ENCODE measurements at regions not wholly inside any gene's neighbourhood (a gene's known extent, or its start where the extent isn't known, plus 50 kb on each side); places are given as distances from the start of the nearest gene placed in this dataset.

- H3K4me3 ChIP-seq (ENCODE audit: low read depth, low read length), result no peak overlapping the region
- no peak for DNase-seq (ENCODE audit: low read depth)
- no peak for TF ChIP-seq CTCF (conservative IDR thresholded peaks at IDR 0.05; ENCODE audit: low read depth, low read length)
Observed at GRCh38 chr15:79179108-79179561, 88.6 kb upstream of the RASGRF1 start.

DNA sequence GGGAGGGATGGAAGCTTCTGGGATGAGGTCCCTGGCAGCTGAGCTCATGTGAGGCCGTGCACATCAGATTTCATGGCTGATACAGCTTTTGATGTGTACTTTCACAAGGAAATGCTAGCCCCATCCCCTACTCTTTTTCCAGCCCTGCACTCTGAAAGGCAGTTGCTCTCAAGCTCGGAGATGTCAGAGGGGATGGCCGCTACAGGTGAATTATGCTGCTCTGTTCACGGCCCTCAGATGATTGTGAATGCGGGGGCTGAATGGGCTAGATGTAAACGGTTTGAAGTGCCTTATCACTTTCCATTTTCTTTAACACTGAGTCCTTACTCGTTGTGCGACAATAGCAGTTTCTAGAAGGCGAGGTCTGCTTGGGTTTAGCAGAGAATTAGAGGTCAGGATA is 88.0 kb upstream of the RASGRF1 start:
- H3K4me3 ChIP-seq (ENCODE audit: low read depth, low read length), result no peak overlapping the region
- DNase-seq (ENCODE audit: low read depth), result no peak
- no peak for TF ChIP-seq CTCF (conservative IDR thresholded peaks at IDR 0.05; ENCODE audit: low read depth, low read length)

DNA sequence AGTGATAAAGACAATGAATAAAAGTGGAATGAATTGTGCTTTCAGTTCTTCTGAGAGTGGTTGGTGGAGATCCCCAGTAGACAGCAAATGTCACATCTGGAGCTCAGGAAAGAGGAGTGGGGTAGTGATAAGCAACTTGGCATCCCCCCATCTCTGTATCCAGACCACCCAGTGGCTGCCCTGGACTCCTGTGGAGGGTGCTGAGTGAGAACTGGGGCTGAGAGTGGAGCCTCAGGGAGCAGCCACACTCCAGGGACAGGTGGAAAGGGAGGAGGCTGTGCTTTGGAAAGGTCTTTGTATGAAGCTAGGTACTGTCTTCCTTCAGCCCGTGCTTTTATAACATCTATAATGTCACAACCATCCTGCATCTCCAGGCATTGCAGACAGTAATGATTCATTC is 85.6 kb upstream of the RASGRF1 start:
- TF ChIP-seq CTCF (conservative IDR thresholded peaks at IDR 0.05; ENCODE audit: low read depth, low read length), result no peak
- no peak for DNase-seq (ENCODE audit: low read depth)
- no peak overlapping the region for H3K4me3 ChIP-seq (ENCODE audit: low read depth, low read length)

DNA sequence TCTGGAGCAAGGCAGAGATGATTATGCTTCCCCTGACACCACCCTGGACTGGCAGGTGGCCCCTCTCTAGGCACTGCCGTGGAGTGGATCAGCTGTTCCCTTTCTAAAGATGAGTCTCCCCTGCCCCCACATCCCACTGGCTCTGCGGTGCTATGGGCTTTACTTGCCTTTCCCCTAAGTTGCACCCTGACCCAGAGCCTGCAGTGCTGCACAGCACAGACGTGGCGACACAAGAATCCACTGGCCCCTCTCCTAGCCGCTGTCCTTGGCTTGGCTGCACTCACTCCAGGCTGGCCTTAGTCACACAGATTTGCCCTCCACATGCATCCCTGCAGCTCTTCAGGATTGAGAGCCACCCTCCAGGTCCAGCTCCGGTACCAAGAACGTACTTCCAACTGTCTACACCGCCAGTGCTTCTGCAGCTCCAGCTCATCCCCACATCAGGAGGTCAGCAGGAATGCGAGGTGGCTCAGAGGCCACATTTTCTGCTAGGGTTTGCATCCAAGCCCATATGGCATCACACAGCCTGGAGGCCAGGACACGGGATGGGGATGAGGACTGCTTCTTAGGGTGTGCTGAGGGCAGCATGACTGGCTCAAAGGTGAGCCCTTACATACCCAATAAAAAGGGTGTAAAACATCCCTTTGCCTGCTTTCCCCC is 82.4 kb upstream of the RASGRF1 start:
- DNase-seq (ENCODE audit: low read depth), result no peak
- no peak overlapping the region for H3K4me3 ChIP-seq (ENCODE audit: low read depth, low read length)
- TF ChIP-seq CTCF (conservative IDR thresholded peaks at IDR 0.05; ENCODE audit: low read depth, low read length), result no peak

DNA sequence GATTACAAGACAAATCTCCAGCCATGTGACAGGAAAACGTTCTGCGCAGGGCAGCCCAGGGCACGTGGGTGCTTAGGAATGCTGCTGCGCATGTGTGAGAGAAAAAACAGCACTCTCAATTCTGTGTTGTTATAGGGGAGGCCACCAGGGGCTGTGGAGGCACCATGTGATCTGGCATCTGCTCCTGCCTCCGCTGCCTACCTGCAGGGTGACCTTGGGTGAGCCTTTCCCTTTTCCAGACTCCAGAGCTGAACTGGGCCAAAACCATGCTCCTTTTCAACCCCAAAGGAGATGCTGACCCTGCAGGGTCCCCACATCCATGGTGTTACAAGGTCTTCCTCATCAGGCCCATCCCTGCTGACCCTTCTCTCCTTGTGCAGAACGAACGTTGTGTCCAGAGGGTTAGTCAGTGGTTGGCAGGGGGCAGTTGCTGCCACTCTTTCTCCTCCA is 81.5 kb upstream of the RASGRF1 start:
- H3K4me3 ChIP-seq (ENCODE audit: low read depth, low read length), result no peak overlapping the region
- no peak for DNase-seq (ENCODE audit: low read depth)
- no peak for TF ChIP-seq CTCF (conservative IDR thresholded peaks at IDR 0.05; ENCODE audit: low read depth, low read length)

GRCh38 chr15:79171320-79172031 is 80.9 kb upstream of the RASGRF1 start:
- no peak for DNase-seq (ENCODE audit: low read depth)
- TF ChIP-seq CTCF (conservative IDR thresholded peaks at IDR 0.05; ENCODE audit: low read depth, low read length), result no peak
- H3K4me3 ChIP-seq (ENCODE audit: low read depth, low read length), result no peak overlapping the region
